ENCODE measurements at regions not wholly inside any gene's neighbourhood (a gene's known extent, or its start where the extent isn't known, plus 50 kb on each side); places are given as distances from the start of the nearest gene placed in this dataset.

- TF ChIP-seq MAX (IDR thresholded peaks at IDR 0.05) (no peak), CEBPB (IDR thresholded peaks at IDR 0.05) (no peak), YY1 (IDR thresholded peaks at IDR 0.05; ENCODE audit: low read depth) (no peak), CREB1 (IDR thresholded peaks at IDR 0.05; ENCODE audit: low read depth) (no peak), EP300 (IDR thresholded peaks at IDR 0.05; ENCODE audit: borderline replicate concordance) (no peak)
Observed at GRCh38 chr7:38002689-38003088, 82.2 kb downstream of the EPDR1 start.
